HCT116 (cell line): ENCODE measurements at regions not wholly inside any gene's neighbourhood (a gene's known extent, or its start where the extent isn't known, plus 50 kb on each side); places are given as distances from the start of the nearest gene placed in this dataset.

ENCODE experiments used
- ATAC-seq: fragments of 200-7000 bp; cut with Tn5 transposase; 2 replicates; pipeline ENCODE4 v1.9.1; 2020; ENCODE audit warnings: mild to moderate bottlenecking, moderate library complexity
- BruUV-seq: library from RNA; stranded (reverse); fragments of 400-500 nt; replicated peaks from 2 replicates; lab custom pipeline; 2021; lab: Mats Ljungman, UMichigan
- CTCF ChIA-PET: fragments of 300-600 bp; sonication (Branson Sonifier 250); formaldehyde crosslinking; loops from one replicate; lab custom pipeline; 2021; ENCODE audit warnings: antibody characterized with exemption; lab: Charles Lee
- POLR2A ChIA-PET: fragments of 300-600, 350-600 bp; sonication (Branson Sonifier 250); formaldehyde crosslinking; loops from one replicate; lab custom pipeline; 2021; ENCODE audit warnings: antibody characterized with exemption; lab: Charles Lee
- RAD21 ChIA-PET, 2 experiments: fragments of 300-600 bp; sonication (Branson Sonifier 250); formaldehyde crosslinking; loops; one replicate each; lab custom pipeline; 2023; ENCODE audit warnings: low total read pairs in 2 of 2; ENCODE audit not compliant: uncharacterized antibody in 2 of 2, unreplicated experiment in 2 of 2, low non-redundant PET in 1 of 2; lab: Charles Lee
- DNase-seq: peaks from one replicate; pipeline ENCODE4 v3.0.0-alpha.2; 2010; ENCODE audit warnings: low read depth, low spot score
- H2AFZ ChIP-seq: fragments of 200-600 bp; shearing (Covaris generic), sonication (generic); 2 replicates; pipeline ENCODE4 v1.6.1; 2017; ENCODE audit warnings: low read depth, mixed run types, mixed read lengths, antibody characterized with exemption, low read length; ENCODE audit not compliant: poor library complexity, severe bottlenecking
- H3K27ac ChIP-seq: 2 replicates; pipeline ENCODE4 v1.5.1; 2012; ENCODE audit warnings: low read depth, low read length
- H3K27me3 ChIP-seq: fragments of 200-600 bp; sonication (generic); 2 replicates; pipeline ENCODE4 v1.6.1; 2016; ENCODE audit warnings: mixed run types, low read length, mixed read lengths; ENCODE audit not compliant: insufficient read depth
- H3K36me3 ChIP-seq, 2 experiments: fragments of 200-500 bp in 1 of 2; fragments of 200-600 bp in 1 of 2; sonication (Bioruptor generic) in 1 of 2; sonication (generic) in 1 of 2; 2 replicates each; pipeline versions ENCODE4 v1.5.1 to v1.6.1; 2014 to 2016; ENCODE audit warnings: low read length in 2 of 2, inconsistent platforms in 1 of 2, mixed read lengths in 1 of 2, mixed run types in 1 of 2; ENCODE audit not compliant: insufficient read depth in 2 of 2, control insufficient read depth in 1 of 2
- H3K4me1 ChIP-seq, 2 experiments: fragments of 200-600 bp in 1 of 2; sonication (generic) in 1 of 2; 2 replicates each; pipeline versions ENCODE4 v1.5.1 to v1.6.1; 2012 to 2017; ENCODE audit warnings: low read length in 2 of 2, inconsistent platforms in 1 of 2, mild to moderate bottlenecking in 1 of 2, mixed read lengths in 1 of 2, mixed run types in 1 of 2, moderate library complexity in 1 of 2; ENCODE audit not compliant: insufficient read depth in 2 of 2, control insufficient read depth in 1 of 2
- H3K4me2 ChIP-seq: fragments of 200-600 bp; sonication (generic); 2 replicates; pipeline ENCODE4 v1.6.1; 2017; ENCODE audit warnings: mixed run types, low read length, mixed read lengths
- H3K4me3 ChIP-seq, 2 experiments: fragments of 200-600 bp in 1 of 2; sonication (generic) in 1 of 2; replicated peaks in 1 of 2; 2 replicates each; pipeline ENCODE4 v1.5.1; 2011 to 2016; ENCODE audit warnings: low read length in 2 of 2, control low read depth in 1 of 2, low read depth in 1 of 2, mild to moderate bottlenecking in 1 of 2, mixed read lengths in 1 of 2, mixed run types in 1 of 2
- H3K79me2 ChIP-seq: fragments of 200-600 bp; sonication (generic); 2 replicates; pipeline ENCODE4 v1.6.1; 2017; ENCODE audit warnings: mild to moderate bottlenecking, mixed run types, low read length, moderate library complexity, mixed read lengths; ENCODE audit not compliant: insufficient read depth
- H3K9ac ChIP-seq: fragments of 200-600 bp; sonication (generic); 2 replicates; pipeline ENCODE4 v1.6.1; 2016; ENCODE audit warnings: low read length, mixed read lengths
- H3K9me2 ChIP-seq: fragments of 200-600 bp; sonication (generic), shearing (Covaris generic); 2 replicates; pipeline ENCODE4 v1.6.1; 2017; ENCODE audit warnings: mixed run types, mild to moderate bottlenecking, moderate library complexity; ENCODE audit not compliant: insufficient read depth
- H3K9me3 ChIP-seq, 2 experiments: fragments of 200-500 bp in 1 of 2; fragments of 200-600 bp in 1 of 2; sonication (Bioruptor generic) in 1 of 2; sonication (generic) in 1 of 2; 2 replicates each; pipeline ENCODE4 v1.6.1; 2014 to 2017; ENCODE audit warnings: low read length in 2 of 2, mixed read lengths in 2 of 2, inconsistent platforms in 1 of 2, low read depth in 1 of 2, mild to moderate bottlenecking in 1 of 2, mixed run types in 1 of 2, moderate library complexity in 1 of 2; ENCODE audit not compliant: control insufficient read depth in 1 of 2, insufficient read depth in 1 of 2
- H4K20me1 ChIP-seq: fragments of 200-600 bp; sonication (generic), shearing (Covaris generic); 2 replicates; pipeline ENCODE4 v1.6.1; 2017; ENCODE audit warnings: mixed run types, mild to moderate bottlenecking, moderate library complexity; ENCODE audit not compliant: insufficient read depth
- CEBPB ChIP-seq: IDR thresholded peaks from 2 replicates; pipeline ENCODE4 v1.6.1; 2012; ENCODE audit warnings: low read depth
- EGR1 ChIP-seq: IDR thresholded peaks from 2 replicates; pipeline ENCODE4 v1.6.1; 2012; ENCODE audit warnings: low read depth
- ELF1 ChIP-seq: IDR thresholded peaks from 2 replicates; pipeline ENCODE4 v1.6.1; 2012; ENCODE audit warnings: low read depth, borderline replicate concordance
- FOSL1 ChIP-seq: IDR thresholded peaks from 2 replicates; pipeline ENCODE4 v1.6.1; 2012; ENCODE audit warnings: low read depth
- JUND ChIP-seq: IDR thresholded peaks from 2 replicates; pipeline ENCODE4 v1.6.1; 2012
- POLR2A ChIP-seq: IDR thresholded peaks from 2 replicates; pipeline ENCODE4 v1.7.0; 2011; ENCODE audit warnings: borderline replicate concordance; ENCODE audit not compliant: insufficient read depth, insufficient read length; ENCODE audit errors: extremely low read depth
- POLR2AphosphoS5 ChIP-seq: IDR thresholded peaks from 2 replicates; pipeline ENCODE4 v1.6.1; 2011; ENCODE audit warnings: mild to moderate bottlenecking, low read depth, low read length, moderate library complexity
- RAD21 ChIP-seq: IDR thresholded peaks from 2 replicates; pipeline ENCODE4 v1.6.1; 2012; ENCODE audit warnings: low read depth, mild to moderate bottlenecking
- SP1 ChIP-seq: IDR thresholded peaks from 2 replicates; pipeline ENCODE4 v1.6.1; 2012; ENCODE audit warnings: low read depth
- TCF7L2 ChIP-seq: IDR thresholded peaks from 2 replicates; pipeline ENCODE4 v1.7.0; 2011; ENCODE audit warnings: borderline replicate concordance, inconsistent platforms; ENCODE audit not compliant: insufficient read depth, insufficient read length; ENCODE audit errors: extremely low read depth
- YY1 ChIP-seq: IDR thresholded peaks from 2 replicates; pipeline ENCODE4 v1.6.1; 2011; ENCODE audit warnings: low read length, low read depth, moderate library complexity, mild to moderate bottlenecking; ENCODE audit not compliant: insufficient replicate concordance; ENCODE audit errors: extremely low read depth
- ZFX ChIP-seq: fragments of 450-650 bp; IDR thresholded peaks from 2 replicates; pipeline ENCODE4 v1.6.1; 2017
- ZNF274 ChIP-seq: fragments of 200-500 bp; sonication (Bioruptor generic); IDR thresholded peaks from 2 replicates; pipeline ENCODE4 v1.6.1; 2014; ENCODE audit warnings: mild to moderate bottlenecking, low read depth, low read length, inconsistent platforms
- intact Hi-C: fragments of 100-400 bp; cut with micrococcal nuclease; formaldehyde crosslinking; loops from 2 replicates; pipeline ENCODE4 v1.10.0; 2022
- TF ChIP-seq, protein P1 (sequence below): IDR thresholded peaks from 2 replicates; pipeline ENCODE4 v1.6.1; 2012
- TF ChIP-seq, protein P2 (sequence below): IDR thresholded peaks from 2 replicates; pipeline ENCODE4 v1.6.1; 2011; ENCODE audit warnings: mild to moderate bottlenecking, low read length, moderate library complexity; ENCODE audit not compliant: insufficient replicate concordance; ENCODE audit errors: extremely low read depth
- TF ChIP-seq, protein P3 (sequence below), 3 experiments: fragments of 200-600 bp in 1 of 3; sonication (generic) in 1 of 3; IDR thresholded peaks in 2 of 3; conservative IDR thresholded peaks in 1 of 3; 2 replicates each; pipeline ENCODE4 v1.5.1; 2012 to 2017; ENCODE audit warnings: low read depth in 2 of 3, low read length in 2 of 3, antibody characterized with exemption in 1 of 3, borderline replicate concordance in 1 of 3, control low read depth in 1 of 3, mild to moderate bottlenecking in 1 of 3, mixed read lengths in 1 of 3, mixed run types in 1 of 3, moderate library complexity in 1 of 3; ENCODE audit not compliant: insufficient read depth in 1 of 3
- TF ChIP-seq, protein P4 (sequence below): IDR thresholded peaks from 2 replicates; pipeline ENCODE4 v1.6.1; 2012
- TF ChIP-seq, protein P5 (sequence below): IDR thresholded peaks from 2 replicates; pipeline ENCODE4 v1.6.1; 2012; ENCODE audit warnings: low read depth

- Histone ChIP-seq H3K79me2 (no peaks in the 10 kb centered on the region), H3K27ac (no peak overlapping the region), H3K9ac (no peak overlapping the region), H3K4me3 (no peak overlapping the region), H3K4me2 (no peak overlapping the region), H3K27me3 (no peaks in the 10 kb centered on the region), H4K20me1 (no peaks in the 10 kb centered on the region), H2AFZ (no peak overlapping the region), H3K9me3 (no peaks in the 10 kb centered on the region), H3K9me2 (no peaks in the 10 kb centered on the region), H3K36me3 (no peaks in the 10 kb centered on the region), H3K4me1 (peaks cover 0 to 12% of the 10 kb centered on the region in 2 experiments; a peak in 2 of 4 replicates)
- ChIA-PET CTCF (no interaction called here), RAD21 (no interaction called here), POLR2A (no interaction called here)
- DNase-seq = no peak
- TF ChIP-seq YY1 = no peak
- TF ChIP-seq, protein P1, sequence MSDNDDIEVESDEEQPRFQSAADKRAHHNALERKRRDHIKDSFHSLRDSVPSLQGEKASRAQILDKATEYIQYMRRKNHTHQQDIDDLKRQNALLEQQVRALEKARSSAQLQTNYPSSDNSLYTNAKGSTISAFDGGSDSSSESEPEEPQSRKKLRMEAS = no peak
- no peak for TF ChIP-seq TCF7L2
- TF ChIP-seq, protein P2, sequence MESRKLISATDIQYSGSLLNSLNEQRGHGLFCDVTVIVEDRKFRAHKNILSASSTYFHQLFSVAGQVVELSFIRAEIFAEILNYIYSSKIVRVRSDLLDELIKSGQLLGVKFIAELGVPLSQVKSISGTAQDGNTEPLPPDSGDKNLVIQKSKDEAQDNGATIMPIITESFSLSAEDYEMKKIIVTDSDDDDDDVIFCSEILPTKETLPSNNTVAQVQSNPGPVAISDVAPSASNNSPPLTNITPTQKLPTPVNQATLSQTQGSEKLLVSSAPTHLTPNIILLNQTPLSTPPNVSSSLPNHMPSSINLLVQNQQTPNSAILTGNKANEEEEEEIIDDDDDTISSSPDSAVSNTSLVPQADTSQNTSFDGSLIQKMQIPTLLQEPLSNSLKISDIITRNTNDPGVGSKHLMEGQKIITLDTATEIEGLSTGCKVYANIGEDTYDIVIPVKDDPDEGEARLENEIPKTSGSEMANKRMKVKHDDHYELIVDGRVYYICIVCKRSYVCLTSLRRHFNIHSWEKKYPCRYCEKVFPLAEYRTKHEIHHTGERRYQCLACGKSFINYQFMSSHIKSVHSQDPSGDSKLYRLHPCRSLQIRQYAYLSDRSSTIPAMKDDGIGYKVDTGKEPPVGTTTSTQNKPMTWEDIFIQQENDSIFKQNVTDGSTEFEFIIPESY = no peak
- no peak for TF ChIP-seq ELF1
- no peak for TF ChIP-seq POLR2AphosphoS5
- TF ChIP-seq, protein P3, sequence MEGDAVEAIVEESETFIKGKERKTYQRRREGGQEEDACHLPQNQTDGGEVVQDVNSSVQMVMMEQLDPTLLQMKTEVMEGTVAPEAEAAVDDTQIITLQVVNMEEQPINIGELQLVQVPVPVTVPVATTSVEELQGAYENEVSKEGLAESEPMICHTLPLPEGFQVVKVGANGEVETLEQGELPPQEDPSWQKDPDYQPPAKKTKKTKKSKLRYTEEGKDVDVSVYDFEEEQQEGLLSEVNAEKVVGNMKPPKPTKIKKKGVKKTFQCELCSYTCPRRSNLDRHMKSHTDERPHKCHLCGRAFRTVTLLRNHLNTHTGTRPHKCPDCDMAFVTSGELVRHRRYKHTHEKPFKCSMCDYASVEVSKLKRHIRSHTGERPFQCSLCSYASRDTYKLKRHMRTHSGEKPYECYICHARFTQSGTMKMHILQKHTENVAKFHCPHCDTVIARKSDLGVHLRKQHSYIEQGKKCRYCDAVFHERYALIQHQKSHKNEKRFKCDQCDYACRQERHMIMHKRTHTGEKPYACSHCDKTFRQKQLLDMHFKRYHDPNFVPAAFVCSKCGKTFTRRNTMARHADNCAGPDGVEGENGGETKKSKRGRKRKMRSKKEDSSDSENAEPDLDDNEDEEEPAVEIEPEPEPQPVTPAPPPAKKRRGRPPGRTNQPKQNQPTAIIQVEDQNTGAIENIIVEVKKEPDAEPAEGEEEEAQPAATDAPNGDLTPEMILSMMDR (IDR thresholded peaks at IDR 0.05 in 2 of 3, conservative IDR thresholded peaks at IDR 0.05 in 1 of 3; ENCODE audit: borderline replicate concordance in 1 of 3, insufficient read depth in 1 of 3, low read depth in 2 of 3, low read length in 2 of 3) = no peak
- TF ChIP-seq JUND = no peak
- TF ChIP-seq, protein P4, sequence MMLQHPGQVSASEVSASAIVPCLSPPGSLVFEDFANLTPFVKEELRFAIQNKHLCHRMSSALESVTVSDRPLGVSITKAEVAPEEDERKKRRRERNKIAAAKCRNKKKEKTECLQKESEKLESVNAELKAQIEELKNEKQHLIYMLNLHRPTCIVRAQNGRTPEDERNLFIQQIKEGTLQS = no peak
- no peak for TF ChIP-seq EGR1
- no peak for TF ChIP-seq POLR2A
- TF ChIP-seq SP1 = no peak
- TF ChIP-seq ZNF274 = no peak
- TF ChIP-seq, protein P5, sequence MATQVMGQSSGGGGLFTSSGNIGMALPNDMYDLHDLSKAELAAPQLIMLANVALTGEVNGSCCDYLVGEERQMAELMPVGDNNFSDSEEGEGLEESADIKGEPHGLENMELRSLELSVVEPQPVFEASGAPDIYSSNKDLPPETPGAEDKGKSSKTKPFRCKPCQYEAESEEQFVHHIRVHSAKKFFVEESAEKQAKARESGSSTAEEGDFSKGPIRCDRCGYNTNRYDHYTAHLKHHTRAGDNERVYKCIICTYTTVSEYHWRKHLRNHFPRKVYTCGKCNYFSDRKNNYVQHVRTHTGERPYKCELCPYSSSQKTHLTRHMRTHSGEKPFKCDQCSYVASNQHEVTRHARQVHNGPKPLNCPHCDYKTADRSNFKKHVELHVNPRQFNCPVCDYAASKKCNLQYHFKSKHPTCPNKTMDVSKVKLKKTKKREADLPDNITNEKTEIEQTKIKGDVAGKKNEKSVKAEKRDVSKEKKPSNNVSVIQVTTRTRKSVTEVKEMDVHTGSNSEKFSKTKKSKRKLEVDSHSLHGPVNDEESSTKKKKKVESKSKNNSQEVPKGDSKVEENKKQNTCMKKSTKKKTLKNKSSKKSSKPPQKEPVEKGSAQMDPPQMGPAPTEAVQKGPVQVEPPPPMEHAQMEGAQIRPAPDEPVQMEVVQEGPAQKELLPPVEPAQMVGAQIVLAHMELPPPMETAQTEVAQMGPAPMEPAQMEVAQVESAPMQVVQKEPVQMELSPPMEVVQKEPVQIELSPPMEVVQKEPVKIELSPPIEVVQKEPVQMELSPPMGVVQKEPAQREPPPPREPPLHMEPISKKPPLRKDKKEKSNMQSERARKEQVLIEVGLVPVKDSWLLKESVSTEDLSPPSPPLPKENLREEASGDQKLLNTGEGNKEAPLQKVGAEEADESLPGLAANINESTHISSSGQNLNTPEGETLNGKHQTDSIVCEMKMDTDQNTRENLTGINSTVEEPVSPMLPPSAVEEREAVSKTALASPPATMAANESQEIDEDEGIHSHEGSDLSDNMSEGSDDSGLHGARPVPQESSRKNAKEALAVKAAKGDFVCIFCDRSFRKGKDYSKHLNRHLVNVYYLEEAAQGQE = no peak
- TF ChIP-seq RAD21 = no peak
- no peak for TF ChIP-seq ZFX
- no peak for TF ChIP-seq CEBPB
- TF ChIP-seq FOSL1 = no peak
- intact Hi-C loops = no loop called here
- BruUV-seq = no TSS peak
- ATAC-seq = no peak
Measured at GRCh38 chr5:71828291-71829040, 109.4 kb downstream of the CARTPT start.
